B cell (primary cell): ENCODE measurements at regions not wholly inside any gene's neighbourhood (a gene's known extent, or its start where the extent isn't known, plus 50 kb on each side); places are given as distances from the start of the nearest gene placed in this dataset.

Experiments used
- CTCF ChIP-seq: fragments of 200-600 bp; IDR thresholded peaks from one replicate; pipeline ENCODE4 v1.8.0; 2022; ENCODE audit warnings: antibody characterized with exemption, mild to moderate bottlenecking
- EZH2 ChIP-seq: IDR thresholded peaks from 2 replicates; pipeline ENCODE4 v1.6.1; 2012; ENCODE audit warnings: borderline replicate concordance, low read depth, mild to moderate bottlenecking, moderate library complexity, low read length; ENCODE audit not compliant: insufficient read depth, poor library complexity, severe bottlenecking

- TF ChIP-seq CTCF (no peak), EZH2 (no peak)
These were observed 115.8 kb downstream of the DRD1 start for GRCh38 chr5:175328176-175328575.
